ENCODE measurements at regions not wholly inside any gene's neighbourhood (a gene's known extent, or its start where the extent isn't known, plus 50 kb on each side); places are given as distances from the start of the nearest gene placed in this dataset.

DNA sequence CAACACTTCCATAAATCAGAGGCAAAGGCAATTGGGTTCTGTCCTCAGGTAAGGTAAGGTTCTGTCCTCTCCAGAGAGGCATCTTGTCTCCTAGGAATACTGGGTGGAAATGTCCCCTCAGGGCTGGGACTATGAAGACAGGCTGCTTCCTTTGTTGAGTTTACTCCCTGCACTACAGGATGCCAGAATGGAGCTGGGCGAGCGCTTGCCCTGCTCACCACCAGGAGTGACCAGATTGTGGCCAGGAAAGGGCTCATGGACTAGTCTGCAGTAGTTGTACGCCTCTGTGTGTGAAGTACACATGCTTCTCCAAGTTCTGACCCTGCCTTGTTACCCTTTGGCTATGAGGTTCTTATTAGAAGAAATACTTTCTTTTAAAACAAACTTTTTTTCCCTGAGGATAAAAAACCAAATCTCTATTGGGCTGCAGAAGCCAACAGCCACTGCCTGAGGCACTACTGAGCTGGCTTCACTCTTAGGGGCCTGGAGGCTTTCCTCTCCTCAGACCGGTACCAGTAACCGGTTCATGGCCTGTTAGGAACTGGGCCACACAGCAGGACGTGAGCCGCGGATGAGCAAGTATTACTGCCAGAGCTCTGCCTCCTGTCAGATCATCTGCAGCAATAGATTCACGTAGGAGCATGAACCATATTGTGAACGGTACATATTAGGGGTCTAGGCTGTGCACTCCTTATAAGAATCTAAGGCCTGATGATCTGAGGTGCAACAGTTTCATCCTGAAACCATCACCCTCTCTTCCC lies 83.2 kb downstream of the DHRS2 start:
- Histone ChIP-seq H3K36me3 (no peaks in the 10 kb centered on the region), H3K27me3 (no peaks in the 10 kb centered on the region), H3K4me1 (no peaks in the 10 kb centered on the region), H3K9me3 (no peaks in the 10 kb centered on the region), H3K27ac (no peak overlapping the region), H3K4me3 (no peak overlapping the region)
- intact Hi-C loops (cut with DNase I; ENCODE audit: low total_unique reads) = no loop called here
- TF ChIP-seq CTCF (IDR thresholded peaks at IDR 0.05) (no peak), POLR2A (IDR thresholded peaks at IDR 0.05) (no peak)
- no peak for DNase-seq

DNA sequence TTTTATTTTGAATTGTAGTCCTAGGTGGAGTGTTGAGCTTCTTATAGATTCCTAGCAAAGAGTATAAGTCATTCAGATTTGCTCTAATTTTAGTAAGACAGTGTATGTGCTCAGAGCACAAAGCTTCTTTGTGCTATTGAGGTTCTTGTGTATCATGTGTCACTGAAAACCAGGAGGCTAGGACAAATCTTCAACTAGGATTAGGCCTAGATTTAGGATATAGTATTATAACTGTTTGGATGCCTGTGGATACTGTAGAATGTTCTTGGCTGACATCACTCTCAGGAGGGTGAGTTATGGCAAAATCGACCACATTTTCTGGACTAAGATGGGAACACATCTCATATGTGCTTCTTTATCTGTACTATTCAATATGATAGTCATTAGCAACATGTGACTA lies 86.5 kb downstream of the DHRS2 start:
- H3K9me3 ChIP-seq = no peaks in the 10 kb centered on the region
- TF ChIP-seq CTCF (IDR thresholded peaks at IDR 0.05) = no peak
- TF ChIP-seq POLR2A (IDR thresholded peaks at IDR 0.05) = no peak
- no peaks in the 10 kb centered on the region for H3K4me1 ChIP-seq
- no peak overlapping the region for H3K27ac ChIP-seq
- intact Hi-C loops (cut with DNase I; ENCODE audit: low total_unique reads) = no loop called here
- H3K27me3 ChIP-seq = no peaks in the 10 kb centered on the region
- H3K36me3 ChIP-seq = no peaks in the 10 kb centered on the region
- no peak overlapping the region for H3K4me3 ChIP-seq
- DNase-seq = no peak

DNA sequence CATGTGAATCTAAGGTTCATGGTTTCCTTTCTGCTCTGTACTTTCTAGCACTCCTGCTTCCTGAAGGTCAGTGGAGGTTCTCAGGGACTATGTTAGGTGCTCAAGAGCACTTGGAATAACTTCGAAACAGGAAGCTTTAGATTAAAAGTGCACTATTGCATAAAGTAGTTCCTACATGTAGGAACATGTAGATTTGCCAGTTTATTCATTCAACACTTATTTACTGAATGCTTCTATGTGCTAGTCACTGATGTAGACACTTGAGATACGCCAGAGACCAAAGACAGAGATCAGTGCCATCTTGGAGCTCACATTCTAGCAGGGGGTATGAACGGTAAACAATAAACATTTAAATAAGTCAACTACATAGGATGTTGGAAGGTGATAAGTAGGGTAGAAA lies 87.7 kb downstream of the DHRS2 start:
- no peaks in the 10 kb centered on the region for H3K36me3 ChIP-seq
- no peaks in the 10 kb centered on the region for H3K27me3 ChIP-seq
- no peak overlapping the region for H3K27ac ChIP-seq

DNA sequence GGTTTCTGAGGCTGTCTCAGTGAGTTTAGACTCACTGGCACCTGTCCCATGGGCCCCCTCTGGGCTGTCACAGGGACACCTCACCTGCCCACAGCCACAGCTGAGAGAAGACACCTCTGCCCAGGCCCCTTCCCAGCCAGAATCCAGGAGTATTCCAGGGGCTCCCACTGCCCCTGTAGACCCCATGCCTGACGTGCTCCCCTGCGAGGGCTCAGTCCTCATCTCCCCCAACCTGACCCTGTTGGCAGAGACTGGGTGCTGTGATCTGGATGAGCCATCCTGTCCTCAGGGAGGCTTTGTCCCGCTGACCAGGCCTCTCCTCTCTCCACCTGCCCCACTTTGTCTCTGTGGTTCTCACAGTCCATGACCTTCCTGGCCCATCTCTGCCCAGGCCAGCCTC lies 89.4 kb downstream of the DHRS2 start:
- Histone ChIP-seq H3K27ac (no peak overlapping the region), H3K4me3 (no peak overlapping the region), H3K9me3 (no peaks in the 10 kb centered on the region), H3K4me1 (no peaks in the 10 kb centered on the region), H3K36me3 (no peaks in the 10 kb centered on the region), H3K27me3 (no peaks in the 10 kb centered on the region)
- intact Hi-C loops (cut with DNase I; ENCODE audit: low total_unique reads) = no loop called here
- DNase-seq = no peak
- no peak for TF ChIP-seq CTCF (IDR thresholded peaks at IDR 0.05)
- no peak for TF ChIP-seq POLR2A (IDR thresholded peaks at IDR 0.05)

More for the DNA sequence above, 87.7 kb downstream of the DHRS2 start:
- intact Hi-C loops (cut with DNase I; ENCODE audit: low total_unique reads) = no loop called here
- Histone ChIP-seq H3K9me3 (no peaks in the 10 kb centered on the region), H3K4me1 (no peaks in the 10 kb centered on the region), H3K4me3 (no peak overlapping the region)
- TF ChIP-seq CTCF (IDR thresholded peaks at IDR 0.05) = no peak
- no peak for TF ChIP-seq POLR2A (IDR thresholded peaks at IDR 0.05)
- DNase-seq = no peak

DNA sequence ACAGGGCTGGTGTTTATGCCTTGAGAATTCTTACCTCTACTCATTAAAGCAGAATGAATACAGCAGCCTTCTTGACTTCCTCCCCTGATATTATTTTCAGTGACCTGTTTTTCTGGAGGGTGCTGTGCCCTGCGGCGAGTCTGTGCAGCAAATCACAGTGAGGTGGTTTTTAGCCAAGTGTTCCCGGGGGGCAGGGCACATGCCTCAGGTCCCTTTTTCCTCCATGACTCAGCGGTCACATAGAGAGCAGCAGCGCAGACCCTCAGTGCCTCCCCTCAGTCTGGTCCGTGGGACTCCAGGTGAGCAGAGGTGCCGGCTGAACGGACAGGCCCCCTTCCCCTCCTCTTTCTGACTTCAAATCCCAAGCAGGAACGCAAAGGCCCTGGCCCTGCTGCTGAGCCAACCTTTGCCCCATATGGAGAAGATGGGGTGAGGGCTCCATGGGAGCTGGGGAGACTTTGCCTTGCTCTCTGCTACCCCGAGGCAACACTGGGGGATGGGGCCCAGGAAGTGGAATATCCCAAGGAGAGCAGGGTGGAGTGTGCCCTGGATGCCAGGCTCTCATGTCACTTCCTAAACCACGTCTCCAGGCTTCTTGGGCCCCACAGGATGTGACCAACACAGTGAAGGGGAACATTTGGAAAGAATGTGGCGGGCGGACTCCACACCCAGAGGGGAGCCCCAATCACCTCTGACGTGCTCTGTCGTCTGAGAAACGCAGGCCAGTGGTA lies 90.0 kb downstream of the DHRS2 start:
- Histone ChIP-seq H3K27ac (no peak overlapping the region), H3K36me3 (no peaks in the 10 kb centered on the region), H3K9me3 (no peaks in the 10 kb centered on the region), H3K27me3 (no peaks in the 10 kb centered on the region), H3K4me1 (no peaks in the 10 kb centered on the region), H3K4me3 (no peak overlapping the region)
- intact Hi-C loops (cut with DNase I; ENCODE audit: low total_unique reads) = no loop called here
- DNase-seq = no peak
- TF ChIP-seq POLR2A (IDR thresholded peaks at IDR 0.05) = no peak
- TF ChIP-seq CTCF (IDR thresholded peaks at IDR 0.05) = no peak

Data from uterus (tissue), 3 donors.